Activated CD4-positive, alpha-beta T cell treated with anti-CD3 and anti-CD28 coated beads, Interleukin-2, amount 10 ng/mL, durations not matched to agents 7 days and 5 days (primary cell): ENCODE measurements at regions not wholly inside any gene's neighbourhood (a gene's known extent, or its start where the extent isn't known, plus 50 kb on each side); places are given as distances from the start of the nearest gene placed in this dataset.
"Not testable (repeated sequence)": the region's sequence is repeated elsewhere in the genome, so short reads cannot be mapped to it uniquely, and the experiment has no call there.

Source experiments
- CTCF ChIA-PET: fragments of 350-600 bp; sonication (Branson Sonifier 250); formaldehyde crosslinking; loops from one replicate; lab custom pipeline; 2021; ENCODE audit warnings: antibody characterized with exemption; lab: Charles Lee
- POLR2A ChIA-PET: fragments of 350-600 bp; sonication (Branson Sonifier 250); formaldehyde crosslinking; loops from one replicate; lab custom pipeline; 2021; ENCODE audit warnings: antibody characterized with exemption; lab: Charles Lee
- DNase-seq: peaks from one replicate; pipeline ENCODE4 v3.0.0-alpha.2; 2020
- H3K27ac Mint-ChIP-seq: one replicate; pipeline ENCODE4 v1.8.0; 2021; ENCODE audit warnings: mild to moderate bottlenecking, moderate library complexity, mixed read lengths
- H3K27me3 Mint-ChIP-seq: one replicate; pipeline ENCODE4 v1.8.0; 2021; ENCODE audit warnings: mixed read lengths
- H3K36me3 Mint-ChIP-seq: one replicate; pipeline ENCODE4 v1.8.0; 2021; ENCODE audit warnings: low read depth, mixed read lengths
- H3K4me1 Mint-ChIP-seq: one replicate; pipeline ENCODE4 v1.8.0; 2021; ENCODE audit warnings: mixed read lengths
- H3K4me3 Mint-ChIP-seq: one replicate; pipeline ENCODE4 v1.8.0; 2021; ENCODE audit warnings: mild to moderate bottlenecking, moderate library complexity, mixed read lengths
- H3K9me3 Mint-ChIP-seq: one replicate; pipeline ENCODE4 v1.8.0; 2021; ENCODE audit warnings: mixed read lengths

DNA sequence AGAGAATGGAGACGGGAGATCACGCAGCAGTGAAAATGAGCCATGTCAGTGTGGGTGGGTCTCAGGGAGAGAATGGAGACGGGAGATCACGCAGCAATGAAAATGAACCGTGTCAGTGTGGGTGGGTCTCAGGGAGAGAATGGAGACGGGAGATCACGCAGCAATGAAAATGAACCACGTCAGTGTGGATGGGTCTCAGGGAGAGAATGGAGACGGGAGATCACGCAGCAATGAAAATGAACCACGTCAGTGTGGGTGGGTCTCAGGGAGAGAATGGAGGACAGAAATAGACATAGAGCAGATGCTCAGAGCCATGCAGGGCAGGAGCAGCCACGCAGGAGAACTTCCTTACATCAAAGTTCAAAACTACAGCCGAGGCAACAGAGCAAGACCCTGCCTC is 89.8 kb upstream of the LPCAT1 start:
- H3K36me3 Mint-ChIP-seq, H3K9me3 Mint-ChIP-seq: not testable (repeated sequence)

DNA sequence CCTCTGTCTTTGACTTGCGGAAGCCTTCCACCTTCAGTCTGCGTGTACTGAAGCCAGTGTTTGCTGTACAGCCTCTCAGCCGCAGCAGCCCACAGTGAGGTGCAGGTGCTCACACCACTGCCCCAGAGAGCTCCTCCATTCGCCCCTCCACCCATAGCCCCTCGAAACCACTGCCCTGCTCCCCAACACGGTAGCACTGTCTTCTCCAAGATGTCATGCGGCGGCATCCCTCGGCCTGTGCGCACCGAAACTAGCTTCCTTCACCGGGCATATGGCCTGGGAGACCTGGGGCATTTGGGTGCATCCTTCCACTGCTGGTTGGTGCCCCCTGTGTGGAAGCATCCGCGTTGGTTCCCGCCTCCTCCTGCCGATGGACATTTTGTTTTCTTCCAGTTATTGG is 86.8 kb upstream of the LPCAT1 start:
- H3K9me3 Mint-ChIP-seq, POLR2A ChIA-PET, H3K36me3 Mint-ChIP-seq, DNase-seq, H3K27me3 Mint-ChIP-seq, H3K27ac Mint-ChIP-seq, H3K4me3 Mint-ChIP-seq, CTCF ChIA-PET: not testable (repeated sequence)
- peaks cover 22% of the 10 kb centered on the region for H3K4me1 Mint-ChIP-seq

More for the DNA sequence above, 89.8 kb upstream of the LPCAT1 start:
- H3K27ac Mint-ChIP-seq, DNase-seq, CTCF ChIA-PET, H3K4me3 Mint-ChIP-seq, POLR2A ChIA-PET, H3K4me1 Mint-ChIP-seq, H3K27me3 Mint-ChIP-seq: not testable (repeated sequence)

DNA sequence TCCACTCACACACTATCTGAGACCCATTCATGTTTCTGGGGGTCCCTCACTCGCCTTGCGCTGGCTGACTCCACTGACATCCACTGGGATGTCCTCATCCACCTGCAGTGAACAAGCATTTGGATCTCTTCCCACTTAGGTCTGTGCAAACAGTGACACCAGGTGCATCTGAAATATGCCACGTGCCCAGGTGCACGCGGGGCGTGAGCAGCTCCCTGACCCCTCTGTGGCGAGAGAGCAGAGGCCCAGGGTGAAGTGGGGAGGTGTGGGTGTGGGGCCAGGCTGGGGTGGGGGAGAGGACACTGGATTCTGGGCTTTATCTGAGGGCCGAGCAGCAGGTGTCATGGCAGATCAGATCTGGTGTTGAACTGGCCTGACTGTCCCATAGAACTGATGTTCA is 85.4 kb upstream of the LPCAT1 start:
- H3K9me3 Mint-ChIP-seq, H3K4me3 Mint-ChIP-seq, POLR2A ChIA-PET, H3K27ac Mint-ChIP-seq, DNase-seq, H3K36me3 Mint-ChIP-seq, CTCF ChIA-PET, H3K27me3 Mint-ChIP-seq: not testable (repeated sequence)
- H3K4me1 Mint-ChIP-seq: peaks cover 22% of the 10 kb centered on the region

DNA sequence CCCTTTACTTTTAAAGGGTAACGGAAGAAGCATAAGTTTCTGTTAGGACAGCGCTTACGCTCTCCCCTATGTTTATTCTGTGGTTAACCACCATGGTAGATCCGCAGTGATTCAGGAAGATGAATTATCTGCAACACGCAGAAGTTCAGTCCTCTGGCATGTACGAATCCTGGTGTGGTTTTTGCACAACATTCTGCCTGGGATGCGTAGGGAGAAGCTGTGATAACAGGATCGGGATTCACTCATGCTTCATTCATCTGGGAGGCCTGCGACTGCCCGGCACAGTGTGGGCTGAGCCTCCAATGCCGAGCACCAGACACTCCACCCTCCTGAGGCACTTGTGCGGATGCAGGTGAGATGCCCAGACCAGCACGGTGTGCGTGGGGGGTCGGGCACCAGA is 84.6 kb upstream of the LPCAT1 start:
- CTCF ChIA-PET, H3K27ac Mint-ChIP-seq, H3K4me3 Mint-ChIP-seq, H3K27me3 Mint-ChIP-seq, H3K36me3 Mint-ChIP-seq, H3K9me3 Mint-ChIP-seq, POLR2A ChIA-PET: not testable (repeated sequence)
- DNase-seq: peak; percentile 35
- H3K4me1 Mint-ChIP-seq: peaks cover 22% of the 10 kb centered on the region

DNA sequence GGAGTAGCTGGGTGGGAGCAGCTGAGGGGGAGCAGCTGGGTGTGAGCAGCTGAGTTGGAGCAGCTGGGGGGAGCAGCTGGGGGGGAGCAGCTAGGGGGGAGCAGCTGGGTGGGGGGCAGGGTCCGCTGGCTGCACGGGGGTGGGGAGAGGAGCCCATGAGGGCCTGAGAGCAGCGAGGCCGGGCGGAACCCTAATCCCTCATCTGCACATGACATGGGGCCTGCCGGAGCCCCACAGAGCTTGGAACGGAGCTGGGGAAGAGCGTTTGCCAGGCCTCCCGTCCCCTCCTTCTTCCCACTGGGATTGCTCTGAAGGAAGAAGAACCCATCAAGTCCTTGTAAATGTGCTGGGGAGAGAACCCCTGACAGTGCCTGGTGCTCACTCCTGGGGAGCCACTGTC is 83.2 kb upstream of the LPCAT1 start:
- POLR2A ChIA-PET, H3K27ac Mint-ChIP-seq, H3K36me3 Mint-ChIP-seq, CTCF ChIA-PET, H3K9me3 Mint-ChIP-seq, DNase-seq, H3K27me3 Mint-ChIP-seq, H3K4me3 Mint-ChIP-seq: not testable (repeated sequence)
- peaks cover 22% of the 10 kb centered on the region for H3K4me1 Mint-ChIP-seq

DNA sequence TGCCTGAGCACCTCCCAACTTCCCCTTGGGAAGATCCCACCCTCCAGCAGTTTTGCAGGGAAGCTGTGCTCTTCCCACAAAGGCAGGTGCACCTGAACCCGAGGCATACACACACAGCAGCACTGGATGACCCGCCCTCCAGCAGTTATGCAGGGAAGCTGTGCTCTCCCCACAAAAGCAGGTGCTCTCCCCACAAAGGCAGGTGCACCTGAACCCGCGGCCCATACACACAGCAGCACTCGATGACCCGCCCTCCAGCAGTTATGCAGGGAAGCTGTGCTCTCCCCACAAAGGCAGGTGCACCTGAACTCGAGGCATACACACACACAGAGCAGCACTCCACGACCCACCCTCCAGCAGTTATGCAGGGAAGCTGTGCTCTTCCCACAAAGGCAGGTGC is 80.2 kb upstream of the LPCAT1 start:
- H3K9me3 Mint-ChIP-seq, POLR2A ChIA-PET, H3K27ac Mint-ChIP-seq, CTCF ChIA-PET, H3K4me3 Mint-ChIP-seq, H3K36me3 Mint-ChIP-seq, DNase-seq, H3K27me3 Mint-ChIP-seq: not testable (repeated sequence)
- H3K4me1 Mint-ChIP-seq: peaks cover 23% of the 10 kb centered on the region

DNA sequence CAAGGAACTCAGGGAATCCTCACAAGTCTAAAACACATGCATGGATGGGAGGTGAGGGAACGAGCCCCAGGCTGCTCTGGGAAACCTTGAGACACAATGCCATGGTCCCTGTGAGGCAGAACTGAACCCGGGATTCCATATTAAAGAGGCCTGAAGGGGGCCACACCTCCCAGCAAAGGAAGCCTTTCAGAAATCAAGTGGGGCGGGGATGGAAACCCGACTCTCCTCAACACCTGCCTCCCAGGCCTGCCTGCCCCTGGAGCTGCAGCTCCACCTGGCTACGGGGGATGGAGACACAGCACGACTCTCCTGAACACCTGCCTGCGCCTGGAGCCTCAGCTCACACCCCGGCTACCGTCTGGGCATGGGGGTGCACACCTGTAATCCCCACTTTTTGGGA is 77.8 kb upstream of the LPCAT1 start:
- H3K36me3 Mint-ChIP-seq, DNase-seq, CTCF ChIA-PET, H3K4me3 Mint-ChIP-seq, H3K4me1 Mint-ChIP-seq, H3K9me3 Mint-ChIP-seq, H3K27ac Mint-ChIP-seq, H3K27me3 Mint-ChIP-seq, POLR2A ChIA-PET: not testable (repeated sequence)

DNA sequence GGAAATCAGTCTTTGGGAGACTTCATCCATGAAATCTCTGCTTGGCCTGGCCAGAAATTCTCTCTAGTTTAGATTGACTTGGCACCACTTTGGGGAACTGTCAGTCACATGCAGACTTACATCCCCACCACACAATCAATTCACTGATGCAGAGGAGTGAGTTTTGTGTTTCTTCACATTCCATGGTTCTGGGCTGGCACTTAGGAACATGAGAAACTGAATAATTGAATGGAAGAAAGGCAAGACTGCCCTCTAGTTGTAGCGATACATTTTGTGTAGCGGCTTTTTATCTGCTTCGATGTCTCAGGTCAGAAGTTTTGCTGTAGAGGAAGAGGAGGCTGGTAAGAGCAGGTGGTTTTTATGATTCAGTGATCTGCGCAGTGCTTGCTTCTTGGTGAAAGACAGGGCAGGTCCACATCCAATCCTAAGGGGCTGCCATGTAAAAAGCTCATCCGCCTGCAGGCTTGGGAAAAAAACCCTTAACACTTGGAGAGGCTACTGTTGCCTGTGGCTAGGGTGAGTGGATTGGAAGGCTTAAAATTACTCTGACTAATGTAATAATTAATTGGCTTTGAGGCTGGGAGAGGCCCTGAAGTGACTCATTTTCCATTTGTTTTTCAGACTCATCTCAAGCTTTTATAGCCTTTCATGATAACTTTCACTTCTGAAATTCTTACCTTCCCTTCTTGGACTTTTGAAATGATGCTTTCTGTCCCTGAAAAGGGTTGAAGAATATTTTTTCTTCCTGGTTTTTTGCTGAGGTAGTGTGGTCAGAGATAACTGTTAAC is 75.4 kb upstream of the LPCAT1 start:
- POLR2A ChIA-PET, H3K9me3 Mint-ChIP-seq, H3K4me3 Mint-ChIP-seq, H3K27me3 Mint-ChIP-seq, DNase-seq, H3K27ac Mint-ChIP-seq, H3K36me3 Mint-ChIP-seq, H3K4me1 Mint-ChIP-seq: not testable (repeated sequence)
- CTCF ChIA-PET: interaction anchor here (0.5 to 1.5 kb wide), 2 partner anchors 19 to 163 kb away, joined by 3 read pairs; no protein-coding TSS in a partner anchor

DNA sequence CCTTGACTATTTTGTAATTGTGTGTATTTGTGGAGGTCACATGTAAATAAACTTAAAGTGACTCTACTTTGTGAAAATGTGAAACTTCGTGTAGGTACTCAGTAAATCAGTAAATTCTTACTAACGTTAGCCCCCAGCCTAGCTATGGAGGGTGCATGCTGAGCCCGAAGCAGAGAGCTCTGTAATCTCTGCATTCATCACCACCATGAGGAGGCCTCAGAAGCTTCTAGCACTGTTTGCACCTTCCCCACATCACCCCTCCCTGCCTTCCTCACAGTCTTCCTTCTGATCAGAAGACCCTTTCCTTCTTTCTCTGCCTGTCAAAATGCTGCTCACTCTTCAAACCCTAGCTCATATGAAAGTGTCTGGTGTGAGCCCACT is 73.3 kb upstream of the LPCAT1 start:
- POLR2A ChIA-PET, H3K27me3 Mint-ChIP-seq, H3K9me3 Mint-ChIP-seq, H3K4me1 Mint-ChIP-seq, CTCF ChIA-PET, H3K36me3 Mint-ChIP-seq, DNase-seq, H3K27ac Mint-ChIP-seq, H3K4me3 Mint-ChIP-seq: not testable (repeated sequence)

DNA sequence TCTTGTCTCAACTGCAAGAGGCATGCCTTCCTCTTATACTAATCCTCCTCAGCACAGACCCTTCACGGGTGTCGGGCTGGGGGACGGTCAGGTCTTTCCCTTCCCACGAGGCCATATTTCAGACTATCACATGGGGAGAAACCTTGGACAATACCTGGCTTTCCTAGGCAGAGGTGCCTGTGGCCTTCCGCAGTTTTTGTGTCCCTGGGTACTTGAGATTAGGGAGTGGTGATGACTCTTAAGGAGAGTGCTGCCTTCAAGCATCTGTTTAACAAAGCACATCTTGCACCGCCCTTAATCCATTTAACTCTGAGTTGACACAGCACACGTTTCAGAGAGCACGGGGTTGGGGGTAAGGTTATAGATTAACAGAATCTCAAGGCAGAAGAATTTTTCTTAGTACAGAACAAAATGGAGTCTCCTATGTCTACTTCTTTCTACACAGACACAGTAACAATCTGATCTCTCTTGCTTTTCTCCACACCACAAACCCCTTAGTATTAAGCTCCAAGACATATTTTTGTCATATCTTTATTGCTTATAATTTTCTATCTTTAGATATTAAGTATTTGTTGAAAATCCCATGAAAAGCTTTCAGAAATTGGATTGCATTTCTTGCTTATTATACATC is 72.8 kb upstream of the LPCAT1 start:
- H3K4me3 Mint-ChIP-seq, CTCF ChIA-PET, DNase-seq, H3K9me3 Mint-ChIP-seq, H3K4me1 Mint-ChIP-seq, H3K27me3 Mint-ChIP-seq, H3K27ac Mint-ChIP-seq, H3K36me3 Mint-ChIP-seq, POLR2A ChIA-PET: not testable (repeated sequence)

DNA sequence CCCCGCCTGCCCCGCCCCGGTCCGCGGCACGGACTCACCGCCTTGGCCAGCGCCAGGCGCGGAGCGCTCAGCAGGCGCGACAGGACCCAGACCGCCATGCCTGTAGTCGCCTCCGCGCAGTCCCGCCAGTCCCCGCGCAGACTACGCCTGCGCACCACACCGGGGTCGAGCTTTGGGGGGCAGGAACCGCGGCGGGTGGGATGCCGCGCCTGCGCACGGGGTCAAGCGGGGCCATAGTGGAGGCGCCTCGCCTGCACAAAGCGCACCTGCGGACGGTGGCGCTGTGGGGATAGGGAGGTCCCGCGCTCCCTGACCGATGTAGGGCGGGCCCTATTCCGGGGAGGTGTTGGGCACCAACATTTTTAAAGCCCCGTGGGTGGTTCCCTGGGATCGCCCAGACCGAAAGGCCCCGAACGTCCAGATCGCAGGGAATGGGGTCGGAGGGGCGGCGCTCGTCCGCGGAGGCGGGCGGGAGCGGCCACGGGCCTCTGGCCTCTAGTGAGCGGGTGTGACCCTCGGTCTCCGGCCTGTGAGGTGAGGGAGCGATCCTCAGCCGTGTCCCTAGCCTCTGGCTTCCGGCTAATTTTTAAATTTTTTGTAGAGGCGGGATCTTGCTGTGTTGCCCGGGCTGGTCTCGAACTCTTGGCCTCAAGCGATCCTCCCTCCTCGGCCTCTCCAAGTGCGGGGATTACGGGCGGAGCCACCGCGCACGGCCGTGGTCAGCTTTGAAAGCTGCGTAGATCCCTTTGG is 70.8 kb upstream of the LPCAT1 start:
- no peaks in the 10 kb centered on the region for H3K9me3 Mint-ChIP-seq
- H3K4me3 Mint-ChIP-seq: peak overlapping the region; percentile 71
- ChIA-PET POLR2A (interaction anchor here (0.6 kb wide), 1 partner anchor 593 kb away, joined by 3 read pairs; no protein-coding TSS in a partner anchor), CTCF (interaction anchor here (0.6 kb wide), 2 partner anchors 367 to 375 kb away, joined by 3 to 4 read pairs; no protein-coding TSS in a partner anchor)
- no peak overlapping the region for H3K27ac Mint-ChIP-seq
- H3K36me3 Mint-ChIP-seq: no peaks in the 10 kb centered on the region
- H3K4me1 Mint-ChIP-seq: peaks cover 6% of the 10 kb centered on the region
- DNase-seq: peak; percentile 47
- H3K27me3 Mint-ChIP-seq: no peaks in the 10 kb centered on the region

DNA sequence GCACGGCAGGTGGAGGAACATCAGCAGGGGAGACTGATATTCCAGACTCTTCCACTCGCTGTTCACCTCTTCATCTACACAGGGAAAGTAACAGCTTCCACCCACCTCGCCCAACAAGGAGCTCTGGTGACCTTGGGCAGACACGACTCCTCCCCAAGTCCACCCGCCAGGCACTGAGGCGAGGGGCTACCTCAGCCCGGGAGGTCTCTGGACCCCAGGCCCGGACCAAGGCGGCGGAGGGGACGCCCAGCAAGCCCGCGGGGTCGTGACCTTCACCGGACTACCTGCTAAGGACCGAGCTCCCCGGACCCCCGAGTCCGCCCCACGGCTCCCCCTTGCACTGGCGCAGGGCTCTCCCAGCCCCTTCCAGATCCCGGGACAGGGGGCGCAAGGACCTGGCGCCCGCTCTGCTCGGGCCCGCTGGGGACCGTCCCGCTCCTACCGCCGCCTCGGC is 70.2 kb upstream of the LPCAT1 start:
- H3K4me1 Mint-ChIP-seq: peaks cover 1% of the 10 kb centered on the region
- no peaks in the 10 kb centered on the region for H3K27me3 Mint-ChIP-seq
- ChIA-PET POLR2A (interaction anchor here (0.6 kb wide), 2 partner anchors 490 to 592 kb away, joined by 3 read pairs; no protein-coding TSS in a partner anchor), CTCF (interaction anchor here (0.6 kb wide), 3 partner anchors 40 to 374 kb away, joined by 3 to 4 read pairs (median 3); no protein-coding TSS in a partner anchor)
- DNase-seq: no peak
- H3K36me3 Mint-ChIP-seq: no peaks in the 10 kb centered on the region
- no peak overlapping the region for H3K27ac Mint-ChIP-seq
- no peaks in the 10 kb centered on the region for H3K9me3 Mint-ChIP-seq
- peak overlapping the region; percentile 34 for H3K4me3 Mint-ChIP-seq
